ENCODE measurements at regions not wholly inside any gene's neighbourhood (a gene's known extent, or its start where the extent isn't known, plus 50 kb on each side); places are given as distances from the start of the nearest gene placed in this dataset.

GRCh38 chr1:50261951-50262350, 153.2 kb downstream of the ELAVL4 start:
- no peak overlapping the region for H3K4me3 Mint-ChIP-seq
- peaks cover under 1% of the 10 kb centered on the region for H3K27me3 Mint-ChIP-seq (ENCODE audit: low read depth)
- no peaks in the 10 kb centered on the region for H3K36me3 Mint-ChIP-seq (ENCODE audit: insufficient read depth in 2 of 2)
- DNase-seq (no peak), ATAC-seq (replicated peaks in 1 of 2) (no peak)
- no peak overlapping the region for H3K27ac Mint-ChIP-seq
- H3K9me3 Mint-ChIP-seq: no peaks in the 10 kb centered on the region
- H3K4me1 Mint-ChIP-seq (ENCODE audit: low read depth): peaks cover 15% of the 10 kb centered on the region

- H3K27ac Mint-ChIP-seq: no peak overlapping the region
- H3K27me3 Mint-ChIP-seq (ENCODE audit: low read depth): peaks cover 8% of the 10 kb centered on the region
- ATAC-seq (replicated peaks in 1 of 2) (no peak), DNase-seq (no peak)
- no peaks in the 10 kb centered on the region for H3K36me3 Mint-ChIP-seq (ENCODE audit: insufficient read depth in 2 of 2)
- no peaks in the 10 kb centered on the region for H3K9me3 Mint-ChIP-seq
- H3K4me1 Mint-ChIP-seq (ENCODE audit: low read depth): no peaks in the 10 kb centered on the region
- no peak overlapping the region for H3K4me3 Mint-ChIP-seq
Measured at GRCh38 chr1:50257940-50258685, 149.4 kb downstream of the ELAVL4 start.

- H3K4me3 Mint-ChIP-seq: no peak overlapping the region
- peaks cover 9% of the 10 kb centered on the region for H3K27me3 Mint-ChIP-seq (ENCODE audit: low read depth)
- ATAC-seq (replicated peaks in 1 of 2) (no peak), DNase-seq (no peak)
- H3K36me3 Mint-ChIP-seq (ENCODE audit: insufficient read depth in 2 of 2): no peaks in the 10 kb centered on the region
- no peak overlapping the region for H3K27ac Mint-ChIP-seq
- H3K9me3 Mint-ChIP-seq: no peaks in the 10 kb centered on the region
- H3K4me1 Mint-ChIP-seq (ENCODE audit: low read depth): no peaks in the 10 kb centered on the region
Measured at GRCh38 chr1:50257029-50257428, 148.3 kb downstream of the ELAVL4 start.

All from activated T-cell treated with anti-CD3 and anti-CD28 coated beads, Interleukin-2, amount 50 U/mL, for 72 hours (primary cell).